ENCODE measurements at regions not wholly inside any gene's neighbourhood (a gene's known extent, or its start where the extent isn't known, plus 50 kb on each side); places are given as distances from the start of the nearest gene placed in this dataset.

GRCh38 chr13:105519771-105520170, 1015.7 kb downstream of the EFNB2 start:
- Mint-ChIP-seq H3K27me3 (peaks cover 1% of the 10 kb centered on the region), H3K36me3 (no peaks in the 10 kb centered on the region), H3K27ac (no peak overlapping the region)

GRCh38 chr13:105518086-105518485, 1017.4 kb downstream of the EFNB2 start:
- Mint-ChIP-seq H3K27me3 (peaks cover 3% of the 10 kb centered on the region), H3K4me1 (ENCODE audit: low read depth) (no peaks in the 10 kb centered on the region), H3K9me3 (ENCODE audit: low read depth) (no peaks in the 10 kb centered on the region), H3K36me3 (no peaks in the 10 kb centered on the region), H3K27ac (no peak overlapping the region), H3K4me3 (no peak overlapping the region)

More at GRCh38 chr13:105519771-105520170, 1015.7 kb downstream of the EFNB2 start:
- H3K4me3 Mint-ChIP-seq = no peak overlapping the region
- H3K9me3 Mint-ChIP-seq (ENCODE audit: low read depth) = no peaks in the 10 kb centered on the region
- H3K4me1 Mint-ChIP-seq (ENCODE audit: low read depth) = no peaks in the 10 kb centered on the region

GRCh38 chr13:105514401-105514800, 1021.1 kb downstream of the EFNB2 start:
- H3K4me3 Mint-ChIP-seq = no peak overlapping the region
- H3K9me3 Mint-ChIP-seq (ENCODE audit: low read depth) = no peaks in the 10 kb centered on the region
- no peak overlapping the region for H3K27ac Mint-ChIP-seq
- no peaks in the 10 kb centered on the region for H3K36me3 Mint-ChIP-seq
- no peaks in the 10 kb centered on the region for H3K4me1 Mint-ChIP-seq (ENCODE audit: low read depth)
- peaks cover 2% of the 10 kb centered on the region for H3K27me3 Mint-ChIP-seq

GRCh38 chr13:105513448-105513847, 1022.0 kb downstream of the EFNB2 start:
- Mint-ChIP-seq H3K9me3 (ENCODE audit: low read depth) (no peaks in the 10 kb centered on the region), H3K27ac (no peak overlapping the region), H3K36me3 (no peaks in the 10 kb centered on the region), H3K4me3 (no peak overlapping the region), H3K4me1 (ENCODE audit: low read depth) (no peaks in the 10 kb centered on the region), H3K27me3 (peaks cover 2% of the 10 kb centered on the region)

GRCh38 chr13:105509981-105510762, 1025.3 kb downstream of the EFNB2 start:
- Mint-ChIP-seq H3K27me3 (peaks cover 2% of the 10 kb centered on the region), H3K4me3 (no peak overlapping the region), H3K4me1 (ENCODE audit: low read depth) (no peaks in the 10 kb centered on the region), H3K27ac (no peak overlapping the region), H3K9me3 (ENCODE audit: low read depth) (no peaks in the 10 kb centered on the region), H3K36me3 (no peaks in the 10 kb centered on the region)

GRCh38 chr13:105506463-105506862, 1029.0 kb downstream of the EFNB2 start:
- H3K36me3 Mint-ChIP-seq = no peaks in the 10 kb centered on the region
- no peak overlapping the region for H3K4me3 Mint-ChIP-seq
- H3K27ac Mint-ChIP-seq = no peak overlapping the region
- H3K9me3 Mint-ChIP-seq (ENCODE audit: low read depth) = no peaks in the 10 kb centered on the region
- no peaks in the 10 kb centered on the region for H3K4me1 Mint-ChIP-seq (ENCODE audit: low read depth)
- no peaks in the 10 kb centered on the region for H3K27me3 Mint-ChIP-seq

GRCh38 chr13:105502193-105502592, 1033.3 kb downstream of the EFNB2 start:
- Mint-ChIP-seq H3K27ac (no peak overlapping the region), H3K4me3 (no peak overlapping the region), H3K27me3 (no peaks in the 10 kb centered on the region), H3K9me3 (ENCODE audit: low read depth) (no peaks in the 10 kb centered on the region), H3K36me3 (no peaks in the 10 kb centered on the region), H3K4me1 (ENCODE audit: low read depth) (no peaks in the 10 kb centered on the region)

- no peaks in the 10 kb centered on the region for H3K4me1 Mint-ChIP-seq (ENCODE audit: low read depth)
- H3K27me3 Mint-ChIP-seq = no peaks in the 10 kb centered on the region
- H3K27ac Mint-ChIP-seq = no peak overlapping the region
- H3K9me3 Mint-ChIP-seq (ENCODE audit: low read depth) = no peaks in the 10 kb centered on the region
- no peaks in the 10 kb centered on the region for H3K36me3 Mint-ChIP-seq
- no peak overlapping the region for H3K4me3 Mint-ChIP-seq
Observed at GRCh38 chr13:105497597-105497996, 1037.9 kb downstream of the EFNB2 start.

- H3K4me3 Mint-ChIP-seq = no peak overlapping the region
- no peaks in the 10 kb centered on the region for H3K9me3 Mint-ChIP-seq (ENCODE audit: low read depth)
- no peak overlapping the region for H3K27ac Mint-ChIP-seq
- no peaks in the 10 kb centered on the region for H3K36me3 Mint-ChIP-seq
- no peaks in the 10 kb centered on the region for H3K4me1 Mint-ChIP-seq (ENCODE audit: low read depth)
- no peaks in the 10 kb centered on the region for H3K27me3 Mint-ChIP-seq
Observed at GRCh38 chr13:105492216-105492615, 1043.2 kb downstream of the EFNB2 start.

GRCh38 chr13:105491345-105491744, 1044.1 kb downstream of the EFNB2 start:
- Mint-ChIP-seq H3K36me3 (no peaks in the 10 kb centered on the region), H3K27ac (no peak overlapping the region), H3K4me3 (no peak overlapping the region), H3K27me3 (no peaks in the 10 kb centered on the region), H3K9me3 (ENCODE audit: low read depth) (no peaks in the 10 kb centered on the region), H3K4me1 (ENCODE audit: low read depth) (no peaks in the 10 kb centered on the region)

- no peak overlapping the region for H3K27ac Mint-ChIP-seq
- H3K9me3 Mint-ChIP-seq (ENCODE audit: low read depth) = peaks cover 4% of the 10 kb centered on the region
- H3K4me3 Mint-ChIP-seq = no peak overlapping the region
- H3K4me1 Mint-ChIP-seq (ENCODE audit: low read depth) = no peaks in the 10 kb centered on the region
- no peaks in the 10 kb centered on the region for H3K27me3 Mint-ChIP-seq
- no peaks in the 10 kb centered on the region for H3K36me3 Mint-ChIP-seq
Observed at GRCh38 chr13:105485081-105485480, 1050.4 kb downstream of the EFNB2 start.

- Mint-ChIP-seq H3K36me3 (no peaks in the 10 kb centered on the region), H3K9me3 (ENCODE audit: low read depth) (no peaks in the 10 kb centered on the region), H3K4me3 (no peak overlapping the region), H3K27ac (no peak overlapping the region), H3K4me1 (ENCODE audit: low read depth) (no peaks in the 10 kb centered on the region), H3K27me3 (peaks cover 4% of the 10 kb centered on the region)
Observed at GRCh38 chr13:105474983-105475610, 1060.4 kb downstream of the EFNB2 start.

- Mint-ChIP-seq H3K36me3 (no peaks in the 10 kb centered on the region), H3K27ac (no peak overlapping the region), H3K27me3 (peaks cover 4% of the 10 kb centered on the region), H3K4me1 (ENCODE audit: low read depth) (no peaks in the 10 kb centered on the region), H3K9me3 (ENCODE audit: low read depth) (no peaks in the 10 kb centered on the region), H3K4me3 (no peak overlapping the region)
Observed at GRCh38 chr13:105471673-105472072, 1063.8 kb downstream of the EFNB2 start.

GRCh38 chr13:105466376-105466775, 1069.1 kb downstream of the EFNB2 start:
- Mint-ChIP-seq H3K27me3 (no peaks in the 10 kb centered on the region), H3K36me3 (no peaks in the 10 kb centered on the region), H3K27ac (no peak overlapping the region), H3K4me3 (no peak overlapping the region), H3K9me3 (ENCODE audit: low read depth) (no peaks in the 10 kb centered on the region), H3K4me1 (ENCODE audit: low read depth) (no peaks in the 10 kb centered on the region)

GRCh38 chr13:105465745-105466144, 1069.7 kb downstream of the EFNB2 start, which contains the start of gene DAOA:
Gene DAOA, plus strand, starts transcription at chr13:105466045.
- no peaks in the 10 kb centered on the region for H3K9me3 Mint-ChIP-seq (ENCODE audit: low read depth)
- H3K4me3 Mint-ChIP-seq = no peak within 1 kb of the TSS
- H3K27me3 Mint-ChIP-seq = no peaks in the 10 kb centered on the region
- H3K36me3 Mint-ChIP-seq = no peaks in the 10 kb centered on the region
- H3K4me1 Mint-ChIP-seq (ENCODE audit: low read depth) = no peaks in the 10 kb centered on the region
- no peak within 1 kb of the TSS for H3K27ac Mint-ChIP-seq

- Mint-ChIP-seq H3K4me3 (no peak overlapping the region), H3K27ac (no peak overlapping the region), H3K9me3 (ENCODE audit: low read depth) (no peaks in the 10 kb centered on the region)
Observed at GRCh38 chr13:105465251-105465650, 1070.2 kb downstream of the EFNB2 start.

More at GRCh38 chr13:105465251-105465650, 1070.2 kb downstream of the EFNB2 start:
- Mint-ChIP-seq H3K36me3 (no peaks in the 10 kb centered on the region), H3K27me3 (no peaks in the 10 kb centered on the region), H3K4me1 (ENCODE audit: low read depth) (no peaks in the 10 kb centered on the region)
